Lower lobe of right lung (tissue), 2 donors: ENCODE measurements at regions not wholly inside any gene's neighbourhood (a gene's known extent, or its start where the extent isn't known, plus 50 kb on each side); places are given as distances from the start of the nearest gene placed in this dataset.

Experiments used
- ATAC-seq, 2 donors: fragments of 200-7000 bp; cut with Tn5 transposase; one replicate each; pipeline ENCODE4 v1.9.1; 2020 to 2022; ENCODE audit warnings: mild to moderate bottlenecking in 2 of 2, moderate library complexity in 2 of 2
- DNase-seq: peaks from one replicate; pipeline ENCODE4 v3.0.0-alpha.2; 2020
- H3K27ac ChIP-seq: fragments of 200-600 bp; one replicate; pipeline ENCODE4 v1.8.0; 2022
- H3K27me3 ChIP-seq: fragments of 200-600 bp; one replicate; pipeline ENCODE4 v1.8.0; 2022; ENCODE audit warnings: low read depth
- H3K36me3 ChIP-seq: fragments of 200-600 bp; one replicate; pipeline ENCODE4 v1.8.0; 2022; ENCODE audit warnings: mild to moderate bottlenecking
- H3K4me1 ChIP-seq: fragments of 200-600 bp; one replicate; pipeline ENCODE4 v1.8.0; 2022
- H3K4me3 ChIP-seq: fragments of 200-600 bp; one replicate; pipeline ENCODE4 v1.8.0; 2022; ENCODE audit warnings: mild to moderate bottlenecking
- H3K9me3 ChIP-seq: fragments of 200-600 bp; one replicate; pipeline ENCODE4 v1.8.0; 2022
- CTCF ChIP-seq: fragments of 200-600 bp; IDR thresholded peaks from one replicate; pipeline ENCODE4 v1.8.0; 2022; ENCODE audit warnings: antibody characterized with exemption, mild to moderate bottlenecking
- intact Hi-C: fragments of 100-400 bp; cut with DNase I; formaldehyde crosslinking; loops from one replicate; pipeline ENCODE4 v1.11.0; 2022
- donor health status: DM: no; HTN: yes; CAD: no; lungs with severe emphysema.

GRCh38 chr12:105576261-105576660, 245.8 kb downstream of the C12orf75 start:
- DNase-seq = no peak

GRCh38 chr12:105580821-105581352, 250.4 kb downstream of the C12orf75 start:
- Histone ChIP-seq H3K4me3 (no peak overlapping the region), H3K36me3 (no peaks in the 10 kb centered on the region), H3K27me3 (no peaks in the 10 kb centered on the region), H3K9me3 (no peaks in the 10 kb centered on the region), H3K27ac (no peak overlapping the region), H3K4me1 (peaks cover 8% of the 10 kb centered on the region)
- peak; percentile 40 to 82 for ATAC-seq
- no peak for DNase-seq
- no peak for TF ChIP-seq CTCF
- intact Hi-C loops = no loop called here

More at GRCh38 chr12:105576261-105576660, 245.8 kb downstream of the C12orf75 start:
- Histone ChIP-seq H3K4me1 (peaks cover 8% of the 10 kb centered on the region), H3K9me3 (no peaks in the 10 kb centered on the region), H3K27me3 (no peaks in the 10 kb centered on the region), H3K4me3 (no peak overlapping the region), H3K36me3 (no peaks in the 10 kb centered on the region), H3K27ac (no peak overlapping the region)
- TF ChIP-seq CTCF = no peak
- intact Hi-C loops = no loop called here
- no peak for ATAC-seq

- ATAC-seq (no peak), DNase-seq (no peak)
- no peak for TF ChIP-seq CTCF
- intact Hi-C loops = no loop called here
- no peak overlapping the region for H3K4me3 ChIP-seq
- H3K4me1 ChIP-seq = peaks cover 8% of the 10 kb centered on the region
- H3K36me3 ChIP-seq = no peaks in the 10 kb centered on the region
- no peaks in the 10 kb centered on the region for H3K9me3 ChIP-seq
- H3K27ac ChIP-seq = no peak overlapping the region
- no peaks in the 10 kb centered on the region for H3K27me3 ChIP-seq
These were observed 250.9 kb downstream of the C12orf75 start for GRCh38 chr12:105581420-105581819.

- H3K27ac ChIP-seq = no peak overlapping the region
- TF ChIP-seq CTCF = no peak
- intact Hi-C loops = no loop called here
These were observed 254.6 kb downstream of the C12orf75 start for GRCh38 chr12:105585107-105585506.

GRCh38 chr12:105587237-105587636, 256.7 kb downstream of the C12orf75 start:
- peaks cover 4% of the 10 kb centered on the region for H3K4me1 ChIP-seq
- no peaks in the 10 kb centered on the region for H3K36me3 ChIP-seq
- DNase-seq = no peak
- H3K27me3 ChIP-seq = no peaks in the 10 kb centered on the region
- TF ChIP-seq CTCF = no peak
- H3K9me3 ChIP-seq = no peaks in the 10 kb centered on the region
- no peak overlapping the region for H3K27ac ChIP-seq
- ATAC-seq = no peak
- no peak overlapping the region for H3K4me3 ChIP-seq
- intact Hi-C loops = no loop called here

More at GRCh38 chr12:105585107-105585506, 254.6 kb downstream of the C12orf75 start:
- no peak overlapping the region for H3K4me3 ChIP-seq
- no peaks in the 10 kb centered on the region for H3K36me3 ChIP-seq
- ATAC-seq (no peak), DNase-seq (no peak)
- no peaks in the 10 kb centered on the region for H3K27me3 ChIP-seq
- H3K9me3 ChIP-seq = no peaks in the 10 kb centered on the region
- H3K4me1 ChIP-seq = peaks cover 12% of the 10 kb centered on the region
